ENCODE measurements at regions not wholly inside any gene's neighbourhood (a gene's known extent, or its start where the extent isn't known, plus 50 kb on each side); places are given as distances from the start of the nearest gene placed in this dataset.

GRCh38 chr7:3165681-3166580, 122.3 kb upstream of the CARD11 start:
- TF ChIP-seq CTCF (IDR thresholded peaks at IDR 0.05; ENCODE audit: low read depth, low read length), result no peak
- H3K4me3 ChIP-seq (ENCODE audit: low read depth, low read length), result no peak overlapping the region

- H3K4me3 ChIP-seq (ENCODE audit: low read depth, low read length), result no peak overlapping the region
- TF ChIP-seq CTCF (IDR thresholded peaks at IDR 0.05; ENCODE audit: low read depth, low read length), result no peak
These were observed 123.9 kb upstream of the CARD11 start for GRCh38 chr7:3167551-3167950.

GRCh38 chr7:3168370-3168769, 124.7 kb upstream of the CARD11 start:
- H3K4me3 ChIP-seq (ENCODE audit: low read depth, low read length), result no peak overlapping the region
- TF ChIP-seq CTCF (IDR thresholded peaks at IDR 0.05; ENCODE audit: low read depth, low read length), result no peak

GRCh38 chr7:3168869-3169268, 125.2 kb upstream of the CARD11 start:
- no peak overlapping the region for H3K4me3 ChIP-seq (ENCODE audit: low read depth, low read length)
- TF ChIP-seq CTCF (IDR thresholded peaks at IDR 0.05; ENCODE audit: low read depth, low read length), result no peak

GRCh38 chr7:3172768-3173280, 128.2 kb upstream of the SDK1 start:
- TF ChIP-seq CTCF (IDR thresholded peaks at IDR 0.05; ENCODE audit: low read depth, low read length), result no peak
- no peak overlapping the region for H3K4me3 ChIP-seq (ENCODE audit: low read depth, low read length)

- TF ChIP-seq CTCF (IDR thresholded peaks at IDR 0.05; ENCODE audit: low read depth, low read length), result no peak
- no peak overlapping the region for H3K4me3 ChIP-seq (ENCODE audit: low read depth, low read length)
These were observed 126.4 kb upstream of the SDK1 start for GRCh38 chr7:3174515-3175284.
